Glutamatergic neuron (in vitro differentiated cells): ENCODE measurements at regions not wholly inside any gene's neighbourhood (a gene's known extent, or its start where the extent isn't known, plus 50 kb on each side); places are given as distances from the start of the nearest gene placed in this dataset.

Experiments used
- DNase-seq: peaks from one replicate; pipeline ENCODE4 v3.0.0; 2022
- H3K27ac Mint-ChIP-seq: one replicate; pipeline ENCODE4 v1.8.0; 2020; ENCODE audit warnings: mild to moderate bottlenecking, mixed read lengths, inconsistent platforms; ENCODE audit not compliant: unreplicated experiment
- H3K27me3 Mint-ChIP-seq: one replicate; pipeline ENCODE4 v1.8.0; 2020; ENCODE audit warnings: mild to moderate bottlenecking, moderate library complexity, mixed read lengths, inconsistent platforms; ENCODE audit not compliant: unreplicated experiment
- H3K36me3 Mint-ChIP-seq: one replicate; pipeline ENCODE4 v1.8.0; 2020; ENCODE audit warnings: mild to moderate bottlenecking, mixed read lengths, inconsistent platforms; ENCODE audit not compliant: unreplicated experiment
- H3K4me1 Mint-ChIP-seq: one replicate; pipeline ENCODE4 v1.8.0; 2020; ENCODE audit warnings: mild to moderate bottlenecking, low read depth, mixed read lengths, inconsistent platforms; ENCODE audit not compliant: unreplicated experiment
- H3K4me3 Mint-ChIP-seq: one replicate; pipeline ENCODE4 v1.8.0; 2020; ENCODE audit warnings: mild to moderate bottlenecking, mixed read lengths, inconsistent platforms; ENCODE audit not compliant: unreplicated experiment
- H3K9me3 Mint-ChIP-seq: one replicate; pipeline ENCODE4 v1.8.0; 2020; ENCODE audit warnings: mild to moderate bottlenecking, moderate library complexity, mixed read lengths, inconsistent platforms; ENCODE audit not compliant: unreplicated experiment
- TF ChIP-seq, protein P1 (sequence below): fragments of 200-600 bp; sonication (generic); IDR thresholded peaks from one replicate; pipeline ENCODE4 v1.5.0; 2021; ENCODE audit not compliant: partially characterized antibody, unreplicated experiment

DNA sequence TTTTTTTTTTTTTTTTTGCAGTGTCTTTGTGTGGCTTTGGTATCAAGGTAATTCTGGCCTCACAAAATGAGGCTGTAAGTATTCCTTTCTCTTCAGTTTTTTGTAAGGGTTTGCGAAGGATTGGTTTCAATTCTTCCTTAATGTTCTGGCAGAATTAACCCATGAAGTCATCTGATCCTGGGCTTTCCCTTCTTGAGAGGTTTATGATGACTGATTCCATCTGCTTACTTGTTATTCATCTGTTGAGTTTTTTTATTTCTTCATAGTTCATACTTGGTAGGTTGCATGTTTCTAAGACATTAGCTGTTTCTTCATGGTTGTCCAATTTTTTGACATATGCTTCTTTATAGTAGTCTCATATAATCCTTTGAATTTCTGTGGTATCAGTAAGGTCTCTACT, 181.4 kb upstream of the PDE5A start:
- Mint-ChIP-seq H3K4me1 (peaks cover 6% of the 10 kb centered on the region), H3K36me3 (peaks cover 18% of the 10 kb centered on the region), H3K27me3 (no peaks in the 10 kb centered on the region), H3K4me3 (no peak overlapping the region), H3K9me3 (no peaks in the 10 kb centered on the region), H3K27ac (no peak overlapping the region)
- DNase-seq, result no peak
- TF ChIP-seq, protein P1, sequence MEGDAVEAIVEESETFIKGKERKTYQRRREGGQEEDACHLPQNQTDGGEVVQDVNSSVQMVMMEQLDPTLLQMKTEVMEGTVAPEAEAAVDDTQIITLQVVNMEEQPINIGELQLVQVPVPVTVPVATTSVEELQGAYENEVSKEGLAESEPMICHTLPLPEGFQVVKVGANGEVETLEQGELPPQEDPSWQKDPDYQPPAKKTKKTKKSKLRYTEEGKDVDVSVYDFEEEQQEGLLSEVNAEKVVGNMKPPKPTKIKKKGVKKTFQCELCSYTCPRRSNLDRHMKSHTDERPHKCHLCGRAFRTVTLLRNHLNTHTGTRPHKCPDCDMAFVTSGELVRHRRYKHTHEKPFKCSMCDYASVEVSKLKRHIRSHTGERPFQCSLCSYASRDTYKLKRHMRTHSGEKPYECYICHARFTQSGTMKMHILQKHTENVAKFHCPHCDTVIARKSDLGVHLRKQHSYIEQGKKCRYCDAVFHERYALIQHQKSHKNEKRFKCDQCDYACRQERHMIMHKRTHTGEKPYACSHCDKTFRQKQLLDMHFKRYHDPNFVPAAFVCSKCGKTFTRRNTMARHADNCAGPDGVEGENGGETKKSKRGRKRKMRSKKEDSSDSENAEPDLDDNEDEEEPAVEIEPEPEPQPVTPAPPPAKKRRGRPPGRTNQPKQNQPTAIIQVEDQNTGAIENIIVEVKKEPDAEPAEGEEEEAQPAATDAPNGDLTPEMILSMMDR, result no peak

GRCh38 chr4:119804404-119804803, 175.8 kb upstream of the PDE5A start:
- Mint-ChIP-seq H3K4me1 (no peaks in the 10 kb centered on the region), H3K27me3 (no peaks in the 10 kb centered on the region), H3K9me3 (no peaks in the 10 kb centered on the region), H3K36me3 (no peaks in the 10 kb centered on the region), H3K4me3 (no peak overlapping the region), H3K27ac (no peak overlapping the region)
- DNase-seq, result no peak
- TF ChIP-seq, protein P1, result no peak

DNA sequence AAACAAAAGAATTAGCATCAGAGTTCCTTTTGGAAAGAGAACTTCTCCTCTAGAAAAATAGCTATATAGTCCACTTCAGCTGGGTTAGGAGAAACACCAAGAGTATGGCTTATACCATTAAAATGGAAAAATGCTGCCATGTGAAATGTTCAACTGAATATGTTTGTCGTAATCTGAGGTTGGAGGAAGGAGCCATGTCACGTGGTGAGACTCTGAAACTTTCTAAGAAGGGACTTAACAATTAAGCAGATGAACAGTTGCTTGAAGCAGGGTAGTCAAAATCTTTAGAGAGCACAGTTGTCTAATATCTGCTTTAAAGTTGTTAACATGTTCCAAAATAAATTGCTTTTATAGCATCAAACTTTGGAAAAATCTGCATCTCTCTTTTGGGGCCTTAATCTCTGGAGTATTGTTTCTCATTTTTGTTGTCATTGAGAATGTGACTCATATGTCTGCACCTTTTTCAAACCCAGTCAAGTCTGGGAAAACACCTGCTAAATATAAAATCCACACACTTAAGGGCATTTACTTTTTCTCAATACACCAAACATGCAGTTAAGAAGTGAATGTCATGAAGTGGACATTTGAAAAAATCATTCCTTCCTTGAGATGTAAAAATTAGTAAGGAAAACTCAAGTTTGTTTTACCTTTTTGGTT, 168.8 kb upstream of the PDE5A start:
- Mint-ChIP-seq H3K27me3 (no peaks in the 10 kb centered on the region), H3K4me1 (no peaks in the 10 kb centered on the region), H3K27ac (no peak overlapping the region), H3K4me3 (no peak overlapping the region), H3K36me3 (no peaks in the 10 kb centered on the region), H3K9me3 (no peaks in the 10 kb centered on the region)
- no peak for DNase-seq
- TF ChIP-seq, protein P1, result no peak

DNA sequence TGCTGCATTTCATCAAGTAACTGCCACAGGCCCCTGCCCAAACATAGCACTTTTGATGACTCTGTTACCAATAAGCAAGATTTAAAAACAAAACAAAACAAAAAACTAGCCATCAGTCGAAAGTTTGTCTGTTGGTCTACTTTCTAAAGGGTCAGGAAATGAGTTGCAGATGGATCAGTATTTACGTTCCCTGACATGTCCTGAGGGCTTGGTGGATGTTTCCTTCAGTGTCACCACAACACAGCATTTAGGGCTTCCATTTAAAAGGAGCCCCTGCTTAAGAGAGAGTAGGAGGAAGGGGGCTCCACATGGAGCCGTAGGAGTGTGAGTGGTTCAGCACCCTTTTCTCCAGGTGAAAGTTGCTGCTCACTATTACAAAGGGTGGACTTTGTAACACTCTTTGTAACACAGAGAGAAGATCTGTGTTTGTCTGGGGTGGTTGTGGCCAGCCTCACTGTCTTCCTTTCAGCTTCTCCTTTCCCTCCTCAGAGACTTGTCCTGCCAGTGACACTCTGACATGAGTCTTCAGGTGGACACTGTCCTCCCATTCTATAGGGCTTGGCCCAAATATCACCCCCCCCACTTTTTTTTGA, 167.5 kb upstream of the PDE5A start:
- no peaks in the 10 kb centered on the region for H3K36me3 Mint-ChIP-seq
- H3K27me3 Mint-ChIP-seq, result no peaks in the 10 kb centered on the region
- H3K4me3 Mint-ChIP-seq, result no peak overlapping the region
- no peak for DNase-seq
- H3K27ac Mint-ChIP-seq, result no peak overlapping the region
- H3K9me3 Mint-ChIP-seq, result no peaks in the 10 kb centered on the region
- no peaks in the 10 kb centered on the region for H3K4me1 Mint-ChIP-seq
- TF ChIP-seq, protein P1, result no peak

DNA sequence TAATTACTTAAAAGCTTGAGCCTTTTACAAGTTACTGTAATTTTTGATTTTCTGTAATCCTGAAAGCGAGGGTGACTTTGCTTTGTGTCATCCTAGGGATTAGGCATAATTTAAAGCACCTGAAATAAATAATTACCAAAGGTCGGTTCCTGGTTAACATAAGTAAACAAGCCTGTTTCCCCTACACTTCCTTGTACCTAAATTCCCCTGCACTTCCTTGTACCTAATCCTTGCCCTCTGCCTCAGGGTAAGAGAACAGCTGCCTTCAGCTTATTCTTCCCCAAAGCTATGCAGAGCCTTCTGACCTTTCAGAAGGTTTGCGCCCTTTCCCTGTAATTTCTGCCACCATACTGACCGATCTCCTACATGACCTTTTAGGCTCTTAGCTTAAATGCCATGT, 166.1 kb upstream of the PDE5A start:
- Mint-ChIP-seq H3K36me3 (no peaks in the 10 kb centered on the region), H3K4me3 (no peak overlapping the region), H3K9me3 (no peaks in the 10 kb centered on the region), H3K27ac (no peak overlapping the region), H3K4me1 (no peaks in the 10 kb centered on the region), H3K27me3 (no peaks in the 10 kb centered on the region)
- no peak for DNase-seq
- TF ChIP-seq, protein P1, result no peak
